NCI-H1436 treated with DMSO at 0.1 percent for 48 hours (cell line): ENCODE measurements at regions not wholly inside any gene's neighbourhood (a gene's known extent, or its start where the extent isn't known, plus 50 kb on each side); places are given as distances from the start of the nearest gene placed in this dataset.

Experiments
- DNase-seq: peaks from one replicate; lab custom pipeline; 2025; lab: John Stamatoyannopoulos, UW

DNA sequence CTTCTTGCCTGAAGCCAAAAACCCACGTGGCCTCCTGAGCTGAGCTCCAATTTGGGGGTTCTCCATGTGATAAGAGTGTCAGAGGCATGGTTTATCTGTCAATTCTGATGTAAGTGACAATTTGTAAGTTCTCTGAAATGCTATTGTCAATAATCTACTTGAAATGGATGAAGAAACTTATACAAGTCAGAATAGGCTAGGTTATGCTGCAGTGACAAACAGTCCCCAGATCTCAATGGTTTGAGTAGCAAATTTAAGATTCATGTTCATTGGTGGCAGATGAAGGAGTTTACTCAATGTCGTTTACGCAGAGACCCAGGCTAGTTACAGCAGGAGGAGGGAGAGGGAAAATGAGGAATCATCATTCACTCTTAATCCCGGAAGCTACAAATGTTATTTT is 352.4 kb downstream of the KIF16B start:
- no peak for DNase-seq

DNA sequence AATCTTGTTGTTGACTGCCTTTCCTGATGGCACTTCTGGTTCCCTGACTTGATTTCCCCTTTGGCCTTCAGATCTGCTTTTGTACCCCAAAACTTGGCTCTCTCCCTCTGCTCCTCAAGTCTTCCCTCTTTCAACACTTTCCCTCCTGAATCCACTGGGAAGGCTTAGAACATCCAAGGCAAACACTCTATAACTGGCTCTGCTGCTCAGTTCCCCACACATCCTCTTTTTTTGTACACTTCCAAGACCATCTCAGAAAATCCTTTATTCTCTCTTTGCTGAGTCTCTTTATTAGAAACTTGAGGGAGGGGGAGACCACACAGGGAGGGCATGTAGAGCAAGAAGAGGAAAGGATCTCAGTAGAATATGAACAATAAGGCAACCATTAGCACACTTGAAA is 354.1 kb downstream of the KIF16B start:
- no peak for DNase-seq

DNA sequence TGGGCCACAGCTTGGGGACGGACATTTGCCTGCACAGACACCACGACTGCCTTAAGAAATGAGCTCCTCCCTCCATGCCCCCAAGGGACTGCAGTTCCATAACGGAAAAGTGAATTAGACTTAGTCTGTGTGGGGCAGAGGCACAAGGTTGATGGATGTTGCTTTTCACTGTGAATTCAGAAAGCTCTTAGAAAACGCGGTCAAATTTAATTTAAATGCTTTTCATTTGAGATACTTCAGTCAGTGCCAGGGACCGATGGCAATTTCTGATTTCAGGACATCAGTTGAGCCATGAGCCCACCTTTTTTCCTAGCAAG is 356.4 kb downstream of the KIF16B start:
- DNase-seq: no peak

DNA sequence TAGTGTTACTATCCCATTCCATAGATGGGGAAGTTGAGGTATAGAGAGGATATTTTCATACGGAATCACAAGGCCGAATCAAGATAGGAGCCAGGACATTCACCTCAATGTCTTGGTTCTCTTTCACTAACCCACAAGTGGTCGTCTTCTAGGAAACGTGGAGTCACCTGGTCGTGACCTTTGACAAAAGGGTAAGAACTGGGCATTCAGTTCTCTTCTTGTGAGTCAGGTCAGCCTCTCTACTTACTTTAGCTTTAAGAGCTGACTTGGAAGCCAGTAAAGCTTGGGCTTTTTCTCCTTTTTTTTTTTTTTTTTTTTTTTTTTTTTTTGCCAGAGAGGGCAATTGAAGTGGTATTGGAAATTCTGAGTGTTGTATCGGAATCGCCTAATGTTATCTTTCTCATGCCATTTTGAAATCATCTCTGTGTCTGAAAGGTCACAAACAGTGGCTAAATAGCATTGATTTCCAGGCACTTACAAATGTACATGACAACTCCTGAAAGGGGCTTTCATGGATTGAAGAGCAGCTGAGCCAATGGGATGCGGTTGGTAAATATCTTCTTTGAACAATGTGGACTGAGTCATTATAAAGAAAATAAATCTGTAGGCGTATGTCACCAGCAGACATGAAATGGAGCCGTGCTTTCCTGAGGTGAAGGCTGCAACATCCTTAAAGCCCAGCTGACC is 356.9 kb downstream of the KIF16B start:
- no peak for DNase-seq

DNA sequence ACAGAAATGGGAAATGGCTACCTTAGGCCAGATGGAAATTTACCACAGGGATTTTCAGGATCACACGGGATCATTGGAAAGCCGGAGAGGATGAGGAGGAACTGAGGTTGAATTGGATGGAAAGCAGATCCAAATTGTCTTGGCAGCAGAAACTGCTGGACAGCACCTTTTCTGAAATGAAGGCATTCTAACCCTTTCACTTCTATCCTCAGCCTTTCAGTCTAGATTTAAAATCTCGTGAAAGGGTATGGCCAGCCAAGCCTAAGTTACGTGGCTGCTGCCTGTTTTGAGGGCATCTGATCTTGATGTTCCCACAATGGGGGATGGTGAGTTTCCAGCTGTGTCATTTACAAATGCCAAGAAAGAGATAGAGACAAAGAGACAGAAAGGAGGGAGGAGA is 358.2 kb downstream of the KIF16B start:
- DNase-seq: no peak

DNA sequence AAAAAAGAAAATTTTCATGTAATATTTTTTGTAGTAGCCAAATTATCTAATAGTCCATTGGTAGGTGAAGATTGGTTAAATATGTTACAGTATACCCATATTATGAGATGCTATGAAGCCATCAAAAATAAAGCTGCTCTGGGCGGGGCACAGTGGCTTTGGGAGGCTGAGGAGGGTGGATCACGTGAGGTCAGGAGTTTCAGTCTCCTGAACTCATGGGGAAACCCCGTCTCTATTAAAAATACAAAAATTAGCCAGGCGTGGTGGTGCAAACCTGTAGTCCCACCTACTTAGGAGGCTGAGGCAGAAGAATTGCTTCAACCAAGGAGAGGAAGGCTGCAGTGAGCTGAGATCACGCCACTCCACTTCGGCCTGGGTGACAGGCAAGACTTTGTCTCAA is 360.5 kb downstream of the KIF16B start:
- no peak for DNase-seq

DNA sequence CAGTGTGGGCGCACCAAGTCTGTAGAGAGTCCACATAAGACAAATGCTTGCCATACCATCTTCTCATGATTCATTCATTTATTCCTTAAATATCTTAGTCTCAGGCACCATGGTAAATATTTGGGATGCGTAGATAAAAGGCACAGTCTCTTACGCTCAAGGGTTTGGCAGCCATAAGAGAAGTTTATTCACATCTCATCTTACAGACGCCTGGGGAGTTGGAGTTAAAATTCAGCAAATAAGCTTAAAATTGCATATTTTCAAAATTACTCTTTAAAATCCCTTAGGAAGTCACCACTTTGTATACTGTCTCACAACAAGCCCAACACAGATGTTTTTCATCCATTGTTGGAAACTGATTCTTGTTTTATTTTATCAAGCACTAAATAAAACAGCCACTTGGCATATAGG is 363.3 kb downstream of the KIF16B start:
- no peak for DNase-seq

DNA sequence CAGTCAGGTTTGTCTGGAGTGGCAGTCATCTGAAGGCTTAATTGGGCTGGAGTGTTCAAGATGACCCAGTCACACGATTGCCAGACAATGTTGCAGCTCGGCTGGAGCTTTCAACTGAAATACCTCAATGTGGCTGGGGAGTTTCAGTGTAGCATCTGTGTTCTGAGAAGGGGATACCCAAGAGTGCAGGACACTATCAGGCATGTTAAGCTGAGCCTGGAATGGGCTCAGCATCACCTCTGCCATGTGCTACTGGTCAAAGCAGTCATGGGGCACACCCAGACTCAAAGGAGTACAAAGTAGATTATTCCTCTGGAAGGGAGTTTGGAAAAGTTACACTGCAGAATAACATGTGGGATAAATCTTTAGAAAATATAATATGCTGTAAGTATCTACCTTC is 363.9 kb downstream of the KIF16B start:
- DNase-seq: no peak

DNA sequence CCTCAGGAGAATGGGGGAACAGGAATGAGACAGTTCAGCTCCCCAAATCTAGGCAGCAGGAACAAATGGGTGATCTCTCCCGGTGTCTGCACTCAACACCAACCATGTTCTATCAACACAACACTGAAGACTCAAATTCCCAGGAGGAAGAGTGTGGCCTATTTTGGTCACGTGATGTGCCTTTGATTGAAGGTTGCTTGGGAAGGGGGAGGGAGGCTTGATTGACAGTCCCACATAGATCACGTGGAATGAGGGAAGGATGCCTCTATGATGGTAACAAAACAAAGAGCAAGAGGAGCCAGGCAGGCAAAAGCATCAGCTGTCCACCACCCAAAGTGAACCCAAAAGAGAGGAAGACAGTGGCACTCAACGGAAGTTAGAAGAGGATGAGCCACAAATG is 364.8 kb downstream of the KIF16B start:
- no peak for DNase-seq

DNA sequence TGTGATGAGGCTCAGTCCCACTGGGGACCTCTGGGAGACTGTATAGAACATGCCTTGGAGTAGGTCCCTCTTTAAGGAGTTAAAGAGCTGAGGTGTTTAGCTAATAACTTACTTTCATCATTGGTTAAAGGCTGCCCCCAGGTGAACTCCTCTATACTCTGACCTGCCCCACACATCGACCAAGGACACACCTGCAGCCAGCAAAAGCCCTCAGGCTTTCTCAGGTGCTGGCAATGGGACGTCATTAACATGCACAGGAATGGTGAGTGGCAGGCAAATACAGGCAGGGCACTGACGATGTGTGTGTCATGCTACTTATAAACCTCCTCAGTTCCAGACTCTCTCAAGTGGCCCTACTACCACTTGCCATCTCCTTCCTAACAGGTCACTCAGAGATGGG is 366.4 kb downstream of the KIF16B start:
- DNase-seq: no peak

DNA sequence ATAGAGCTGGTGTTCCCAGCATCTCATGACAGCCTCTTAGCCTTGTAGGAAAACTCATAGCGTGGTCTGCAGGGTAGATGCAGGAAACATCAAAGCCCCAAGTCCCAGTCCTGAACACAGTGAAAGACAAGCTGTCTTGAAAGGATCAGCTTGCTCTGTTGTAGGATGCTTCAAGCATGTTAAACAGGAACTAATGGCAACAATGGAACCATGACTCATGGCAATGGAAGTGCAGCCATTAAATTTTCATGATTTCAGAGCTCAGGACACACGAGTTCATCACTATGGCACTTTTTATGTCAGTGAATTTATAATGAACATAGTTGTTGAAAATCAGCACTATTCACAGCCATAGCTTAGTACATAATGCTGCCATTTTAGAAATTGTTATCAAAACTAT is 367.7 kb downstream of the KIF16B start:
- no peak for DNase-seq

DNA sequence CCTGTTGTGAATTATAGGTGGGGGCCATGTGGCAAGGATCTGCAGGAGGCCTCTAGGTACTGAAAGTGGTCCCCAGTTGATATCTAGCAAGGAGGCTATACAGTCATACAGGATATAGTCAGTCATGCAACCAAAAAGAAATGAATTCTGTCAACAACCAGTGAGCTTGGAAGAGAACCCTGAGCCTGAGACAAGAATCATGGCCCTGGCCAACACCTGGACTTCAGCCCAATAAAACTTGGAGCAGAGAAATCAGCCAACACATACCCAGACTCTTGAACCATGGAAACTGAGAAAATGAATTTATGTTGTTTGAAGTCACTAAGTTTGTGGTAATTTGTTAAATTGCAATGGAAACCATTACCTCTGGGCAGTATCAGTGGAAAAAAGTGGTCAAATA is 370.2 kb downstream of the KIF16B start:
- no peak for DNase-seq

DNA sequence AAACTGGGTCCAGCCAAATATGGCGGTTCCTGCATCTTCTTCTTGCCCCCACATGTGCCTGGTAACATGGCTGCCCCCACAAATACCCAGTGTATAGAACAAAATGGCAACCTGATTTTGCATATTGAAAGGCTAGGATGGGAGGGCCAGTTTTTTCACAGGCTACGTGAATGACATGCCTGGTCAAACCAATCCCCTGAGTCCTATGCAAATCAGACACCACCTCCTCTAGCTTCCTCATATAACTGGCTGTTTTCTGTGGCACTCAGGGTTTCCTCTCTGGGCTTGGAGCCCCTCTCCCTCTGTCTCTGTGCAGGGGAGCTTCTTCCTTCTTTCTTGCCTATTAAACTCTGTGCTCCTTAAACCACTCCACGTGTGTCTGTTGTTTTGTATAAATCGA is 372.1 kb downstream of the KIF16B start:
- DNase-seq: no peak

DNA sequence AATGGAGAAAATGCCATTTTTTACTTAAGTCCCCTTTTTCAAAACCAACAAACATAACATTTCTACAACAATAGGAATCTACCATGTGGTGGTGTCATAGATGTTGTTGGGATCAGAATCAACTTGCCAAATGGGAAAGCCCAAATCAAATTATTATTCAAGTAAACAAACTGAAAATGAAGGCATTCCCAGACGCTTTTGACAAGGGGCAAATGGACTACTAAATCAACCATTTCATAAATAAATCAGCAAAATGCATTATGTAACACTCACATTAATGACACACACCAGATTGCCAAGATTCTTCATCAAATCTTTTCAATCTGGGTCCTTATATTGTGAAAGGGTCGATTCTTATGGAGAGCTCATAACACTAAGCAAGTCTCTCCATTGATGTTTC is 375.6 kb downstream of the KIF16B start:
- no peak for DNase-seq

DNA sequence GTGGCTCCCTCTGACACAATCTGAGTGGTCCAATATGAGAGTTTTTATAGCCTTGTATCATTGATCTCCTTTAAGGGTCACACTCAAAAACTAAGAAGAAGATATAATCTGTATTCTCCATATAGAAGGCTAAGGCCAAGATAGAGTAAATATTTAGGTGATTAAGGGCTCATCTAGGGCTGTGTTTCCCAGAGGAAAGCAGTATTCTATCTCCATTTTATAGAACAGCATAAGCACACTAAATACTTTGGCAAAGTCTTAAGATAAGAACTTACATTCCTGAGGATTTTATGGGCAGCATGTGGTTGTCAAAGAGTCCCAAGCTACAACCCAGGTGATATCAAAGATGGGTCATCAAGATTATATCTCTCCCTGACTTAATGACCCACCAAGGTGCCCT is 377.6 kb downstream of the KIF16B start:
- DNase-seq: no peak

DNA sequence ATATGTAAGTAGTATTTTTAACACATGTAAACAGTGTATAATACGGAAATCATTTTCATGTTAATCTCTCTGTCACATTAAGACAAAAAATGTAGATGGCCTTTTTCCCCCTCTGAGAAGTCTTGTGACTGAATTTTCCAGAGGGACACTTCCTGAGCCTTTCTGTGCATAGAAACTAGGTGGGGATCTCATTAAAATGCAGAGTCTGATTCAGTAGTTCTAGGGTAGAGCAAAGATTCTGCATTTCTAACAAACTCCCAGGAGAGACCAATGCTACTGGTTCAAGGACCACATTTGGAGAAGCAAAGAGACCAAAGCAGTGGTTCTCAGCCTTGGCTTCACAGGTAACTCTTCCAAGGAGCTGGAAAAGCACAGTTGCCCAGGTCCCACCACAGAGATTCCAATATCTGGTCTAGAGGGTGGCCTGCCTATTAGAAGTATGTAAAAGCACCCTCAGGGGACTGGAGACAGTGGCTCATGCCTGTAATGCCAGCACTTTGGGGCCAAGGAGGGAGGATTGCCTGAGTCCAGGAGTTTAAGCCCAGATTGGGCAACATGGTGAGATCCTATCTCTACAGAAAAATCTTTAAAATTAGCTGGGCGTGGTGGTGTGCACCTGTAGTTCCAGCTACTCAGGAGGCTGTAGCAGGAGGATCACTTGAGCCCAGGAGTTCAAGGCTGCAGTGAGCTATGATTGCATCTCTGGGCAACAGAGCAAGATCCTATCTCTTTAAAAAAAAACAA is 378.5 kb downstream of the KIF16B start:
- DNase-seq: no peak

DNA sequence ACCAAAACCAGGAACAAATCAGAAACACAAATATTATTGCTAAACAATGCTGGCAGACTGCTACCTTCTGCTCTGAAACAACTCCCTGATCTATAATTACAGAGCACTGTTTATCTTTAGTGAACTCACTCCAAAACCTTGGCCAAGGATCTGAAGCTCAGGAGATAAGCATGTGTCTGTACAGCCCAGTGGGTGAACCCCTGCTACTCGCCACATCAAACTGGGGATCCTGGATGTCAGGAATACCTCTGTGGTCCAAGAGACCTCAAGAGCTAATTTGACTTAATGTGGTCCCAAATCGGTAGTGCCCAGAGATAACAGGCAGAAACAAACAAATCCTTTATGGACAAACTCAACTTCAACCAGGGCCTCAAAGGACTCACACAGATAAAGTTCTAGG is 381.8 kb downstream of the KIF16B start:
- no peak for DNase-seq

DNA sequence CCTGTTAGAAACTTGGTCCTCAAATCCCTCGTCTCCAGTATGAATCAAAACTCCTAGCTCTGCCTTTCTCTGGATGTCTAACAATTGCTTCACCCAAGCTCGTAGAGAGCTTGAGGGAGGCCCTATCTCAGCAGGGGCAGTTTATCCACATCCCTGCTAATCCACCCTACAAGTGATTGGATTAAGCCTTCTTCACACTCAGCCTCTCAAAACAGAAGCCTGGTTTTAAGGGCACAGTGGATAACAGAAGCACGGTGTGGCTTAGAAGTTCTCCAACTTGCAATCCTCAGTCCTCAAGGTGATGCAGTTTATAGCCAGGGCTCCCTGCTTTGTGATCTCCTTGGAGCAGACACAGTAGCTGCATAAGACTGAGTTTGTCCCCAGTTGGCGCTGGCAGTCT is 383.9 kb downstream of the KIF16B start:
- DNase-seq: no peak

DNA sequence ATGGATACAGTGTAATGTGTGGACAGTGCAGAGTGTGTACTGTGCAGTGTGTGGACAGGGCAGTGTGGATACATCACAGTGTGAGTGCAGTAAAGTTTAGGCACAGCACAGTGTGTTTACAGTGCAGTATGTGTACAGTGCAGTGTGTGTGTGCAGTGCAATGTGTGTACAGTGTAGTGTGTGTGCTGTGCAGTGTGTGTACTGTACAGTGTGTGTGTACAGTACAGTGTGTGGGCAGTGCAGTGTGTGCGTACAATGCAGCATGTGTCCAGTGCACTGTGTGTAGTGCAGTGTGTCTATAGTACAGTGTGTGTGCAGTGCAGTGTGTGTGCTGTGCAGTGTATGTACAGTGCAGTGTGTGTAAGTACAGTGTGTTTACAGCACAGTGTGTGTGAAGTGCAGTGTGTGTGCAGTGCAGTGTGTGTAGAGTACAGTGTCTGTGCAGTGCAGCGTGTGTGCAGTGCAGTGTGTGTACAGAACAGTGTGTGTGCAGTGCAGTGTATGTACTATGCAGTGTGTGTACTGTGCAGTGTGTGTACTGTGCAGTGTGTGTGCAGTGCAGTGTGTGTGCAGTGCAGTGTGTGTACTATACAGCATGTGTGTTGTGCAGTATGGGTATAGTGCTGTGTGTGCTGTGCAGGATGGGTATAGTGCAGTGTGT is 385.2 kb downstream of the KIF16B start:
- DNase-seq: no peak

DNA sequence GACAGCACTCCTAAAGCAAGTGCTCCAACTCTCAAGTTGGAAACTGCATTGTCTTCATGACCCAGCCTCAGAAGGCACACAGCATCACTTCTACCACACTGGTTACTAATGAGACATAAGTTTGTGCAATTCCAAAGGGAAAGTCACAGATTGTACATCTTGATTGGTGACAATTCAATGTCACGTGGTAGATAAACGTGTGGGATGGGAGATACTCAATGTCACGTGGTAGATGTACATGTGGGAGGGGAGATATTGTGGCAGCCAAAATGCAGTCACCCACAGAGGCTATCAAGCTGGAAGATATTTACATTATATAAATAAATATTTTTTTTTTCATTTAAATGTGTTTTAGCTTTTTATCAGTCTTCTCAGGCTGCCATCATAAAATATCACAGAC is 393.3 kb downstream of the KIF16B start:
- DNase-seq: no peak

DNA sequence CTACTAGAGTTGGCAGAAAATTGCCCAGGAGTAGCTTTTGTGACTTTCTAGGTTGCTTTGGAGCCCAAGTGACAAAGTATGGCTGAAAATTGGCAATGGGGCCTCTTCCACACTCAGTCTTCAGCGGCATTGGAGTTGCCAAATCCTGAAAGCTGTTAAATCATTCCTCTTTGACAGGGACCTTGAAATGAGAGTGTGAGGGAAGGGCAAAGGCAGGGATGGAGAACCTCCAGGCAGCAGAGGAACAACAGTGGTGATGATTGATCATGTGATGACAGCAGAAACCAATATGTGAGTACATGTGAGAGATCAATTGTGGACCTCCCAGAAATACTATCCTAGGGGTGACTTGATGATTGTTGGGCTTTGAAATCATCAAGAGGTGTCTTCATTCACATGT is 393.9 kb downstream of the KIF16B start:
- DNase-seq: no peak

DNA sequence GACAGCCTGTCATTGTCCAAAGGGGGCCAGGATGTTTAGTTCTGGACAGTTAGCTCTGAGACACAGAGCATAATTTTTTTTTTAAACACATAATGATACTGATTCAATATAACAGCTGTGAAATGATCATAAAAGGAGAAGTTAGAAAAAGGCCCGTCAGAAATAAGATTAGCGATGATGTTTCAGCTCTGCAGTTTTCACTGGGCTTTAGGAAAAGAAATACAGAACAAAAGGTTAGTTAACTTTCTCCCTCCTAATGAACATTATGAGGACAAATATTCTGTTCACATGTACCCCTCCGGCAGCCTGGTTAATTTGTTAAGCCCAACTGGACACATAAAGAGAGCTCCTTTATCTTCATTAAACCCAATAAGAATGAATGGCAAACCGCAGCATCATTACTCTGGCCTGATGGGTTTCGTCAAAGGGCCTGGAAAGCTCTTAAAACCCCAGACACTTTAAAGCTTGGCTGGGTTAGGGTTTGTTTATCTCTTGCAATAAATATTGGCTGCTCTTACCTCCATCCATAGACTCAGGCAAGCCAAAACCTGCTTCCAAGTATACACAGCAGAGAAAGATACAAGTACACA is 394.6 kb downstream of the KIF16B start:
- no peak for DNase-seq

DNA sequence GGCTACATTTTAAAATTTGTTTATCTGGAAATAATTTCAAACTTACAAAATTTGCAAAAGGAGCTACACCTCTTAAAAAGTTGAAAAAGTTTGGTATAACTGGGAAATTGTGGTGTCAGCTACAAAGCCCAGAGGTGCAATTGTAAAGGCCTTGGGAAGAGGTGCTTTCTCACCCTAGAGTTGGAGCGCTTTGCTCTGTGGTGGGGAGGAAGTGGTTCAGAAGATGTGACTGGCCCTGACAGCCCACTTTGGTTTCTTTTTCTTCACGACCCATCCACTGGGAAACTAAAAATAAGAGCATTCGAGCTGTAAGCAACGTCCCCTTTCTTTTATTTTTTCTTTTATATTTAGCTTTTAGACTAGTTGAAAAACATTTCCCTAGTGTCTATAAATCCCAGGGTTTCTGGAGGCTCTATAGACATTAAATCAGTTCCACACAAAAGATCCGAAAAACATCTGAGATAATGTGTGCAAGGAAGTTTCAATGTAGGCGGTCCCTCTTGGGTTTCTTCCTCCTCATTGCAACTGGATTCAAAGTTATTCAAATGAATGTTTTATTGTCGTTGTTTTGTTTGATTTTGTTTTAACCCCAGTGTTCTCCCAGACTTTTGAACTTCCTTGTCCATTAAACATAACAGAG is 397.8 kb downstream of the KIF16B start:
- no peak for DNase-seq
